ENCODE measurements at regions not wholly inside any gene's neighbourhood (a gene's known extent, or its start where the extent isn't known, plus 50 kb on each side); places are given as distances from the start of the nearest gene placed in this dataset.
"Not testable (repeated sequence)": the region's sequence is repeated elsewhere in the genome, so short reads cannot be mapped to it uniquely, and the experiment has no call there.

DNA sequence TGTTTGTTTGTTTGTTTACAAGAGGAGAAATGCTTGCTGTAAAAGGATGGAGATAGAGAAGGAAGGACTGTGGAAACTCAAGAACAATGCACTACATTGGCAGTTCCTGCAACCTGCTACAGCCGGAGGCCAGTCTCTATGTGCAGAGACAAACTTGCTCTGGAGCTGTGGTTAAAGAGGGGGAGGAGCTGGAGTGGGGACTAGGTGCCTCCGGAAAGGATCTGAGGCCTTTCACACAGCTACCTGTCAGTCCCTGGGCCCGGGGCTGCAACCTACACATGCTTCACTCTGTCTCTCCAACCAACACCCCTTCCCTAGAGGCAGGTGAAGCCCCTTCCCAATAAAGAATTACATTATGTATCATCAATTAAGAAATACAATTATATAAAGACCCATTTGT, 1234.0 kb upstream of the ZEB2 start:
- no peak overlapping the region for H3K4me3 Mint-ChIP-seq
- no peaks in the 10 kb centered on the region for H3K9me3 Mint-ChIP-seq
- peaks cover 4% of the 10 kb centered on the region for H3K4me1 Mint-ChIP-seq (ENCODE audit: low read depth)
- H3K27me3 Mint-ChIP-seq (ENCODE audit: low read depth) = no peaks in the 10 kb centered on the region
- DNase-seq (no peak), ATAC-seq (no peak)
- no peaks in the 10 kb centered on the region for H3K36me3 Mint-ChIP-seq (ENCODE audit: insufficient read depth)

GRCh38 chr2:145753041-145753608, 1233.2 kb upstream of the ZEB2 start:
- Mint-ChIP-seq H3K9me3 (no peaks in the 10 kb centered on the region), H3K27me3 (ENCODE audit: low read depth) (no peaks in the 10 kb centered on the region), H3K36me3 (ENCODE audit: insufficient read depth) (no peaks in the 10 kb centered on the region), H3K4me1 (ENCODE audit: low read depth) (peaks cover 4% of the 10 kb centered on the region), H3K4me3 (no peak overlapping the region)
- ATAC-seq (no peak), DNase-seq (no peak)

DNA sequence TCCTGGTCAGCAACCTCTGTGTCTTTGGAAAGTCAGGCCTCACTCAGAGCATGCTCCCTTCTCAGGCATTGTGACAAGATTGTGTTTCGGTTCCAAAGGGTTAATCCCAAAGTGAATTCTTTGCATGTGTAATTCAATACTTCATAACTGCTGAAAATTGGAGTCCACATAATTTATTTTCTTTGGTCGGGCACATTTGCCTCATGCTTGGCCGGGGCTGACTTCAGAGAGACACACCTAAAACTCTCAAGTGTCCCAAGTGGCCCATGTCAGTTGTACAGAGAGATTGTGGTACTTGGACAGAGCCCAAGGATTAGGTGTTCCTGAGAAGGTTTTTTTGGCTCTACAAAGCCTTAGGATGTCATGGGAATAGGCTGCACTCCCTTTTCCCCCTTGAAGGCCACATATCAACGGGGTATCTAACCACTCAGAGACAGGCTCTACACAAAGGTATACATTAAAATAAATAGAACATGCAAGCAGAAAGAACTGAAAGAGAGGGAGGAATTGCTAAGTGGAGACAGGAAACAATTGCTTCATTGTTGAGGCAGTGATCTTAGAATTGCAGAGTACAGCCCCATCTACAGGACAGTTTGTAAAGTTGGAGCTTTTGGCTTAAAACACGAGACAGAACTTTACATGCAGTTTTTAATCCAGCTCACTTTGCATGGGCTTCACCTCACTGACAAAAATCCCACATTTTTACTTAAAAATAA, 1232.3 kb upstream of the ZEB2 start:
- H3K4me1 Mint-ChIP-seq (ENCODE audit: low read depth) = peaks cover 4% of the 10 kb centered on the region
- H3K4me3 Mint-ChIP-seq = no peak overlapping the region
- no peaks in the 10 kb centered on the region for H3K36me3 Mint-ChIP-seq (ENCODE audit: insufficient read depth)
- H3K27me3 Mint-ChIP-seq (ENCODE audit: low read depth) = no peaks in the 10 kb centered on the region
- ATAC-seq (no peak), DNase-seq (no peak)
- H3K9me3 Mint-ChIP-seq = peaks cover 3% of the 10 kb centered on the region

DNA sequence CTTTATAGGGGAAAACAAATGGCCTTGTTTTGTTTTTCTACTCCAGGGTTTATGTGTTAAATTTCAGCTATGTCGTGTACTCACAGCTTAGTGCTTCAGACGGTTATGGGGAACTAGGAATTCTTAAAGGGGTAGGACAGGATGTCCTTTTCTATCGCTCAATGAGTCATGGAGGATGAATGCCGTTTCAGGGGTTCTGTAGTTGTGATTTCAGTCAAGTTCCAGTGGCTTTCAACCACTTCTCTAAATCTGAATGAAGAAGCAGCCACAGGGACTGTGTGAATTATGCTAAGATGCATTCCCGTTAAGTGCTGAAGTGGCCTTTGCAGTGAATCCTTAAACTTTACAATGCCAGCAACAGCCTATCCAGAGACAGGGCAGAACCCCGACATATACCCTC, 1231.7 kb upstream of the ZEB2 start:
- Mint-ChIP-seq H3K9me3 (peaks cover 3% of the 10 kb centered on the region), H3K27me3 (ENCODE audit: low read depth) (no peaks in the 10 kb centered on the region), H3K36me3 (ENCODE audit: insufficient read depth) (no peaks in the 10 kb centered on the region), H3K4me1 (ENCODE audit: low read depth) (peaks cover 4% of the 10 kb centered on the region), H3K4me3 (no peak overlapping the region)
- ATAC-seq (peak in 1 of 2 donors; percentile 21), DNase-seq (no peak)

DNA sequence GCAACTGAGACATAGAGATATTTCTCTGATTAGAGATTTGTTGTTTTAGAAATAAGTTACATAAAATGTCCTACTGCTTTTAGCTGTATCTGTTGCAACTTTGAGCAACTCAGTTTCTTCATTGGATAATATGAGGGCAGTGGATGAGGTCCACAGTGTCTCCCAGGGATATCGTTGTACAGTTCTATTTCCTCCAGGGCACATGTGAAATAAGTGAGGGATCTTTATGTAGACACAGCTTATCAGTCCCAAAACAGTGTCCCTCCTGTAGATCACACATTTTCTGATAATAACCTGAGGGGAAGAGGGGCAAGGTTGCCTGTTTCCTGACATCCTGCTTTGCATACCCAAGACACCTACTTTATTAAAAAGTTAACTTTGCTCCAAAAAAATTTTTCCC, 1231.2 kb upstream of the ZEB2 start:
- Mint-ChIP-seq H3K9me3 (peaks cover 3% of the 10 kb centered on the region), H3K27me3 (ENCODE audit: low read depth) (no peaks in the 10 kb centered on the region), H3K4me1 (ENCODE audit: low read depth) (peaks cover 4% of the 10 kb centered on the region), H3K4me3 (no peak overlapping the region), H3K36me3 (ENCODE audit: insufficient read depth) (no peaks in the 10 kb centered on the region)
- ATAC-seq (no peak), DNase-seq (no peak)

GRCh38 chr2:145750612-145751011, 1230.7 kb upstream of the ZEB2 start:
- DNase-seq = no peak
- H3K36me3 Mint-ChIP-seq (ENCODE audit: insufficient read depth) = no peaks in the 10 kb centered on the region
- ATAC-seq = no peak
- H3K27me3 Mint-ChIP-seq (ENCODE audit: low read depth) = no peaks in the 10 kb centered on the region
- H3K9me3 Mint-ChIP-seq = peaks cover 3% of the 10 kb centered on the region
- no peak overlapping the region for H3K4me3 Mint-ChIP-seq
- peaks cover 4% of the 10 kb centered on the region for H3K4me1 Mint-ChIP-seq (ENCODE audit: low read depth)

GRCh38 chr2:145750144-145750543, 1230.2 kb upstream of the ZEB2 start:
- DNase-seq (no peak), ATAC-seq (no peak)
- Mint-ChIP-seq H3K9me3 (peaks cover 4% of the 10 kb centered on the region), H3K36me3 (ENCODE audit: insufficient read depth) (no peaks in the 10 kb centered on the region), H3K4me1 (ENCODE audit: low read depth) (peaks cover 4% of the 10 kb centered on the region), H3K27me3 (ENCODE audit: low read depth) (no peaks in the 10 kb centered on the region), H3K4me3 (no peak overlapping the region)

DNA sequence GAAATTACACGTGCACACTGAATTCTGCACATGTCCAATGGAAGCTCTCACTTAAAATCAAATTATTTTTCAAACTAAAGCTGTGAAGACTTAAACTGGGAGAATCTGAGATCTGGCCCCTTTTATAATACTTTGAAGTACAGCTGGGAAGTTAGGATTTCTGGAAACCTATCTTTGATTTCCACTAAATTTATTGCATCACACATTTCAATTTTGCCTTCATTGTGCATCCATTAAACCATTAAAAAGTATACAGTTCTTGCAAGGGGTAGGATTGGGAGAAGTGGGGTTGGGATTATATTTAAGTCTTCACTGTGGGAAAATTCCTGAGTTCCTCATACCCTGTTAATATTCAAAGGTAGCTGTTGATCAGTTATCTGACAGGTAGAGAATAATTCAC, 1229.6 kb upstream of the ZEB2 start:
- no peaks in the 10 kb centered on the region for H3K36me3 Mint-ChIP-seq (ENCODE audit: insufficient read depth)
- H3K27me3 Mint-ChIP-seq (ENCODE audit: low read depth) = no peaks in the 10 kb centered on the region
- ATAC-seq (no peak), DNase-seq (no peak)
- H3K9me3 Mint-ChIP-seq = peaks cover 9% of the 10 kb centered on the region
- peaks cover 9% of the 10 kb centered on the region for H3K4me1 Mint-ChIP-seq (ENCODE audit: low read depth)
- H3K4me3 Mint-ChIP-seq = no peak overlapping the region

- peaks cover 10% of the 10 kb centered on the region for H3K4me1 Mint-ChIP-seq (ENCODE audit: low read depth)
- H3K36me3 Mint-ChIP-seq (ENCODE audit: insufficient read depth) = no peaks in the 10 kb centered on the region
- H3K9me3 Mint-ChIP-seq = peaks cover 11% of the 10 kb centered on the region
- no peak for DNase-seq
- H3K27me3 Mint-ChIP-seq (ENCODE audit: low read depth) = no peaks in the 10 kb centered on the region
- no peak for ATAC-seq
- H3K4me3 Mint-ChIP-seq = no peak overlapping the region
Observed at GRCh38 chr2:145748927-145749326, 1229.0 kb upstream of the ZEB2 start.

GRCh38 chr2:145747715-145748114, 1227.8 kb upstream of the ZEB2 start:
- DNase-seq = no peak
- no peak for ATAC-seq
- H3K27me3 Mint-ChIP-seq (ENCODE audit: low read depth) = no peaks in the 10 kb centered on the region
- peaks cover 11% of the 10 kb centered on the region for H3K9me3 Mint-ChIP-seq
- H3K36me3 Mint-ChIP-seq (ENCODE audit: insufficient read depth) = no peaks in the 10 kb centered on the region
- no peak overlapping the region for H3K4me3 Mint-ChIP-seq
- H3K4me1 Mint-ChIP-seq (ENCODE audit: low read depth) = peaks cover 10% of the 10 kb centered on the region

GRCh38 chr2:145745387-145745721, 1225.4 kb upstream of the ZEB2 start:
- not testable (repeated sequence) for H3K27me3 Mint-ChIP-seq (ENCODE audit: low read depth); ATAC-seq; H3K36me3 Mint-ChIP-seq (ENCODE audit: insufficient read depth); H3K4me3 Mint-ChIP-seq; H3K4me1 Mint-ChIP-seq (ENCODE audit: low read depth); DNase-seq
- H3K9me3 Mint-ChIP-seq = peaks cover 11% of the 10 kb centered on the region

- DNase-seq = no peak
- H3K4me1 Mint-ChIP-seq (ENCODE audit: low read depth) = peaks cover 8% of the 10 kb centered on the region
- no peak overlapping the region for H3K4me3 Mint-ChIP-seq
- H3K27me3 Mint-ChIP-seq (ENCODE audit: low read depth) = no peaks in the 10 kb centered on the region
- H3K36me3 Mint-ChIP-seq (ENCODE audit: insufficient read depth) = no peaks in the 10 kb centered on the region
- H3K9me3 Mint-ChIP-seq = peaks cover 11% of the 10 kb centered on the region
- ATAC-seq = peak; percentile 70 to 75
Observed at GRCh38 chr2:145744541-145745386, 1224.8 kb upstream of the ZEB2 start.

DNA sequence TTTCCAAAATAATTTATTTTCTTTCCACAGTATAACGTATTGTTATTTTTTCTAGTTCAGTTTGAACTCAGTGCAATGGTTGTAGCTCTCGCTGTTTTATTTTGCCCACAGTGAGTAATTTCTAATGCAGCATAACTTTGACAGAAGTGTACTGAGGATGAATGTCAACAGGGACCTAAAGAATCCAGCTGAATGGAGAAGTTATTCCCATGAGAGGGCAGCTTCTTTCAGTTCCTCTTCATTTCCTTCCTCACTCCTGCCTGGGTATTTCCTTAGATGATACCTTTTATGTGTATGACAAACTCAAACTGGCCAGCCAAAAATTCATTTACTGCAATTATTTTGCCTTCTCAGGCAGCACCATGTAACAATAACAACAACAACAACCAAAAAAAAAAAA, 1223.1 kb upstream of the ZEB2 start:
- ATAC-seq (no peak), DNase-seq (no peak)
- Mint-ChIP-seq H3K36me3 (ENCODE audit: insufficient read depth) (no peaks in the 10 kb centered on the region), H3K9me3 (peaks cover 11% of the 10 kb centered on the region), H3K4me1 (ENCODE audit: low read depth) (peaks cover 10% of the 10 kb centered on the region), H3K4me3 (no peak overlapping the region), H3K27me3 (ENCODE audit: low read depth) (no peaks in the 10 kb centered on the region)

GRCh38 chr2:145741636-145742035, 1221.7 kb upstream of the ZEB2 start:
- Mint-ChIP-seq H3K4me1 (ENCODE audit: low read depth) (peaks cover 10% of the 10 kb centered on the region), H3K27me3 (ENCODE audit: low read depth) (no peaks in the 10 kb centered on the region), H3K9me3 (peaks cover 8% of the 10 kb centered on the region), H3K4me3 (no peak overlapping the region), H3K36me3 (ENCODE audit: insufficient read depth) (no peaks in the 10 kb centered on the region)
- ATAC-seq (no peak), DNase-seq (no peak)

DNA sequence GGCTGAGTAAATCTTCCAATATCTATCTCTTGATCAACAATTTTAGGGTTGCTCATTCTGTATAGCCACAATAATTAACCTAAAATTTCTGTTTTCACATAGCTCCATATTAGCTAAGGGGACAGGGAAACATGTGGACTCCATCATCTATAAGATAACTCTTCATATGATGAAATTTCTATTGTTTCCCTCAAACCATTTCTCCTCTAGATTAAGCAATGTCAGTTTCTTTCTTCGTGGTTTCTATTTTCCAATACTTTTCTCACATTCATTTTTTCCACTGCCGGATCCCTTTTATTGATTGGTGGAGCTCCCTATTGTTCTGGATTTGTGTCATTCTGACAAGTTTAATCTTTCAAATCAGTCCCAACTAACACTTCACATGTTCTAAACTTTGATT, 1221.3 kb upstream of the ZEB2 start:
- H3K36me3 Mint-ChIP-seq (ENCODE audit: insufficient read depth) = no peaks in the 10 kb centered on the region
- H3K27me3 Mint-ChIP-seq (ENCODE audit: low read depth) = no peaks in the 10 kb centered on the region
- peaks cover 10% of the 10 kb centered on the region for H3K4me1 Mint-ChIP-seq (ENCODE audit: low read depth)
- peaks cover 8% of the 10 kb centered on the region for H3K9me3 Mint-ChIP-seq
- ATAC-seq (no peak), DNase-seq (no peak)
- no peak overlapping the region for H3K4me3 Mint-ChIP-seq
